ENCODE measurements at regions not wholly inside any gene's neighbourhood (a gene's known extent, or its start where the extent isn't known, plus 50 kb on each side); places are given as distances from the start of the nearest gene placed in this dataset.

- TF ChIP-seq CREB1 (CRISPR knock-in tag; IDR thresholded peaks at IDR 0.05; ENCODE audit: low read depth) = no peak
- TF ChIP-seq CTCF (conservative IDR thresholded peaks at IDR 0.05; ENCODE audit: low read depth in 2 of 2) = no peak
- no peak for TF ChIP-seq POLR2AphosphoS5 (IDR thresholded peaks at IDR 0.05; ENCODE audit: low read depth)
Measured at GRCh38 chr18:33837191-33837590, 259.2 kb downstream of the ASXL3 start.

Measured in GM23338 (cell line).